HEK293 (cell line): ENCODE measurements at regions not wholly inside any gene's neighbourhood (a gene's known extent, or its start where the extent isn't known, plus 50 kb on each side); places are given as distances from the start of the nearest gene placed in this dataset.

ENCODE experiments used
- CTCF ChIP-seq: fragments of 450-650 bp; formaldehyde crosslinking; IDR thresholded peaks from 2 replicates; pipeline ENCODE4 v1.5.1; 2016; ENCODE audit warnings: missing biosample characterization, missing genetic modification characterization
- ZNF26 ChIP-seq: fragments of 450-650 bp; formaldehyde crosslinking; IDR thresholded peaks from 2 replicates; pipeline ENCODE4 v1.5.1; 2016; ENCODE audit warnings: missing biosample characterization, missing genetic modification characterization
- ZNF266 ChIP-seq: fragments of 450-650 bp; formaldehyde crosslinking; IDR thresholded peaks from 2 replicates; pipeline ENCODE4 v1.5.1; 2016; ENCODE audit warnings: missing biosample characterization, missing genetic modification characterization, low read depth
- ZNF350 ChIP-seq: fragments of 450-650 bp; formaldehyde crosslinking; IDR thresholded peaks from 2 replicates; pipeline ENCODE4 v1.5.0; 2017; ENCODE audit warnings: missing biosample characterization, mild to moderate bottlenecking, missing genetic modification characterization
- ZNF561 ChIP-seq: fragments of 450-650 bp; IDR thresholded peaks from 2 replicates; pipeline ENCODE4 v1.5.1; 2018; ENCODE audit warnings: missing biosample characterization, missing genetic modification characterization, borderline replicate concordance
- ZNF768 ChIP-seq: fragments of 450-650 bp; formaldehyde crosslinking; IDR thresholded peaks from 2 replicates; pipeline ENCODE4 v1.5.1; 2018; ENCODE audit warnings: missing biosample characterization, mild to moderate bottlenecking, missing genetic modification characterization

- TF ChIP-seq ZNF26 (tag by site-specific recombination), result no peak
- TF ChIP-seq CTCF (tag by site-specific recombination), result no peak
- TF ChIP-seq ZNF768 (tag by site-specific recombination), result no peak
- TF ChIP-seq ZNF266 (tag by site-specific recombination), result no peak
- no peak for TF ChIP-seq ZNF561 (tag by site-specific recombination)
- no peak for TF ChIP-seq ZNF350
Measured at GRCh38 chr13:75124415-75124814, 357.6 kb downstream of the TBC1D4 start.
